ENCODE measurements at regions not wholly inside any gene's neighbourhood (a gene's known extent, or its start where the extent isn't known, plus 50 kb on each side); places are given as distances from the start of the nearest gene placed in this dataset.

DNA sequence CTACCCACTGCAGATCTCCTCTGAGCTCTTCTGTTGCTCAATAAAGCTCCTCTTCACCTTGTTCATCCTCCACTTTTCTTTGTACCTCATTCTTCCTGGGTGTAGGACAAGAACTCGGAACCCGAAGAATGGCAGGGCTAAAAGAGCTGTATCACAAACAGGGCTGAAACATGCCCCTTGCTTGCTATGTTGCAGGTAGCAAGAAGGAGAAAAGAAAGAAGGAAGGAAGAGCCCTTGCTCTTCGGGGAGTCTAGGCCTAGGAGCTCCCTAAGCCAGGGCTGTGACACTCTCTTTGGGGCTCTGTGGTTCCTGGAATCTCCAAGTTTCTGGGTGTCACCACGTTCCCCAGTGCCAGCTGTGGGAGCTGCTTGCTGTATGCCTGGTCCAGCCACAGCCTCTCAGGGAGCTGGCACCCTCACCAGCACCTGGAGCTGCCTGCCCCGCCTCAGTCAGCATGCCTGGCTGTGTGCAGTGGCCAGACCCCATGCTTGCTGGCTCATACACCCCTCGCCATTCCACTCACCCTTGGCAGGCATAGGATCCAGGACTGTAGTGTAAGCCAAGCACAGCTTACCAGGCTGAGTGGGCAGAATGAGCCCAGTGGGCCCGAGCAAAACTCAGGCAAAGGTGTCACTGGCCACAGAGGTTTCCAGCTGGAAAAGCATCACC is 274.8 kb upstream of the ADRA1B start:
- TF ChIP-seq CTCF (IDR thresholded peaks at IDR 0.05; ENCODE audit: low read length) (no peak), EZH2 (optimal IDR thresholded peaks at IDR 0.05; ENCODE audit: low read depth, low read length) (no peak), EZH2phosphoT487 (IDR thresholded peaks at IDR 0.05; ENCODE audit: low read length) (no peak)
